OCI-LY7 (cell line): ENCODE measurements at regions not wholly inside any gene's neighbourhood (a gene's known extent, or its start where the extent isn't known, plus 50 kb on each side); places are given as distances from the start of the nearest gene placed in this dataset.
A peak's percentile ranks its signal among the peaks of the same experiment; 100 is the strongest.

ENCODE experiments used
- BruUV-seq: library from RNA; stranded (reverse); fragments of 400-500 nt; replicated peaks from 2 replicates; lab custom pipeline; 2021; lab: Mats Ljungman, UMichigan
- CTCF ChIA-PET: fragments of 300-600 bp; sonication (Branson Sonifier 250); formaldehyde crosslinking; loops from one replicate; lab custom pipeline; 2022; ENCODE audit warnings: antibody characterized with exemption; ENCODE audit not compliant: unreplicated experiment; lab: Charles Lee
- POLR2A ChIA-PET: fragments of 300-600 bp; sonication (Branson Sonifier 250); formaldehyde crosslinking; loops from one replicate; lab custom pipeline; 2022; ENCODE audit warnings: antibody characterized with exemption; lab: Charles Lee
- DNase-seq: peaks from one replicate; pipeline ENCODE4 v3.0.0-alpha.2; 2015; ENCODE audit warnings: low spot score
- H2AFZ ChIP-seq: fragments of 200-600 bp; sonication (generic), shearing (Covaris generic); 2 replicates; pipeline ENCODE4 v1.6.1; 2014; ENCODE audit warnings: mild to moderate bottlenecking, antibody characterized with exemption, low read length, moderate library complexity
- H3K27ac ChIP-seq: fragments of 200-600 bp; sonication (generic); 2 replicates; pipeline ENCODE4 v1.5.1; 2014; ENCODE audit warnings: mixed run types, low read depth, mild to moderate bottlenecking, moderate library complexity, low read length, inconsistent platforms; ENCODE audit not compliant: poor library complexity, severe bottlenecking
- H3K36me3 ChIP-seq: fragments of 200-600 bp; sonication (generic); 2 replicates; pipeline ENCODE4 v1.6.1; 2014; ENCODE audit warnings: mild to moderate bottlenecking, antibody characterized with exemption, low read length, moderate library complexity, mixed read lengths; ENCODE audit not compliant: insufficient read depth
- H3K4me1 ChIP-seq: fragments of 200-600 bp; sonication (generic); 2 replicates; pipeline ENCODE4 v1.5.1; 2014; ENCODE audit warnings: mild to moderate bottlenecking, low read length; ENCODE audit not compliant: insufficient read depth, poor library complexity, severe bottlenecking
- H3K4me2 ChIP-seq: fragments of 200-600 bp; sonication (generic); 2 replicates; pipeline ENCODE4 v1.6.1; 2014; ENCODE audit warnings: mild to moderate bottlenecking, low read length
- H3K4me3 ChIP-seq: fragments of 200-600 bp; sonication (generic); 2 replicates; pipeline ENCODE4 v1.5.1; 2014; ENCODE audit warnings: mild to moderate bottlenecking, low read depth, low read length; ENCODE audit not compliant: poor library complexity, severe bottlenecking
- H3K79me2 ChIP-seq: fragments of 200-600 bp; sonication (generic); 2 replicates; pipeline ENCODE4 v1.6.1; 2016; ENCODE audit warnings: low read depth, mild to moderate bottlenecking, low read length, moderate library complexity, mixed read lengths; ENCODE audit not compliant: insufficient read depth
- H3K9me2 ChIP-seq: fragments of 200-600 bp; sonication (generic); 2 replicates; pipeline ENCODE4 v1.6.1; 2016; ENCODE audit warnings: mild to moderate bottlenecking, low read length, mixed read lengths; ENCODE audit not compliant: insufficient read depth
- H3K9me3 ChIP-seq: fragments of 200-600 bp; sonication (generic); 2 replicates; pipeline ENCODE4 v1.6.1; 2014; ENCODE audit warnings: mild to moderate bottlenecking, mixed run types, low read length, mixed read lengths
- H4K20me1 ChIP-seq: fragments of 200-600 bp; sonication (generic); 2 replicates; pipeline ENCODE4 v1.6.1; 2014; ENCODE audit warnings: mild to moderate bottlenecking, antibody characterized with exemption, low read length, moderate library complexity, mixed read lengths; ENCODE audit not compliant: insufficient read depth
- EZH2phosphoT487 ChIP-seq: fragments of 200-600 bp; sonication (generic); IDR thresholded peaks from 2 replicates; pipeline ENCODE4 v1.6.1; 2018; ENCODE audit warnings: low read depth, borderline replicate concordance, mild to moderate bottlenecking, mixed run types, antibody characterized with exemption, low read length, moderate library complexity, mixed read lengths
- intact Hi-C: fragments of 100-400 bp; cut with micrococcal nuclease; formaldehyde crosslinking; loops from one replicate; pipeline ENCODE4 v1.10.0; 2022; ENCODE audit not compliant: unreplicated experiment
- TF ChIP-seq, protein P1 (sequence below): fragments of 200-600 bp; sonication (generic); conservative IDR thresholded peaks from 2 replicates; pipeline ENCODE4 v1.5.1; 2014; ENCODE audit warnings: mild to moderate bottlenecking, antibody characterized with exemption, low read length, moderate library complexity, mixed read lengths

- Histone ChIP-seq H3K4me2 (no peak overlapping the region), H2AFZ (no peak overlapping the region), H3K4me3 (no peak overlapping the region), H3K36me3 (peaks cover 3% of the 10 kb centered on the region; the same call in 1 of the 2 replicates), H3K27ac (no peak overlapping the region), H3K9me3 (peaks cover 1% of the 10 kb centered on the region; the same call in 1 of the 2 replicates), H4K20me1 (no peaks in the 10 kb centered on the region), H3K9me2 (no peaks in the 10 kb centered on the region), H3K79me2 (no peaks in the 10 kb centered on the region), H3K4me1 (peaks cover 12% of the 10 kb centered on the region)
- DNase-seq = no peak
- intact Hi-C loops = no loop called here
- CTCF ChIA-PET = no interaction called here
- POLR2A ChIA-PET = no interaction called here
- no peak for TF ChIP-seq EZH2phosphoT487
- no TSS peak for BruUV-seq
Measured at GRCh38 chr2:7829241-7829640, 852.6 kb upstream of the ID2 start.

DNA sequence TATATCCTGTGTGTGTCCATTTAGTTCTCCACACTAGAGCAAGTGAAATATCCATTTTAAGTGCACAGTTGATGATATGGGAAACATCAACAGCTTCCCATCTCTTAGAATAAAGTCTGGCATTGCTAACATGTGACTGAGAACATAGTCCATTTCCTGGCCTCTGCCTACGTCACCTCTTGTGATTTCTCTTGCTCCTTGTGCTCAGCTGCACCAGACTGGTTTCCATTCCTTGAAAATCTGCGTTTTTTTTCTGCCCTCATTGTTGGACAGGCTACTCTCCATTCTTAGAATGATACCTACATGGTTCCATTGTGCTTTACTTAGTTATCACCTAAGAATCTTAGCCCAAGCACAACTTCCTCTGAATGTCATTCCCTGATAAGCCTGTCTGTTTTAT lies 851.2 kb upstream of the ID2 start:
- Histone ChIP-seq H4K20me1 (no peaks in the 10 kb centered on the region), H3K4me3 (no peak overlapping the region), H3K79me2 (no peaks in the 10 kb centered on the region), H3K27ac (no peak overlapping the region), H3K4me2 (no peak overlapping the region), H3K9me2 (no peaks in the 10 kb centered on the region), H2AFZ (no peak overlapping the region), H3K4me1 (peaks cover 26% of the 10 kb centered on the region), H3K36me3 (peaks cover 6% of the 10 kb centered on the region; the same call in 1 of the 2 replicates), H3K9me3 (peaks cover 7% of the 10 kb centered on the region; the same call in 1 of the 2 replicates)
- no peak for DNase-seq
- CTCF ChIA-PET = no interaction called here
- TF ChIP-seq EZH2phosphoT487 = no peak
- TF ChIP-seq, protein P1, sequence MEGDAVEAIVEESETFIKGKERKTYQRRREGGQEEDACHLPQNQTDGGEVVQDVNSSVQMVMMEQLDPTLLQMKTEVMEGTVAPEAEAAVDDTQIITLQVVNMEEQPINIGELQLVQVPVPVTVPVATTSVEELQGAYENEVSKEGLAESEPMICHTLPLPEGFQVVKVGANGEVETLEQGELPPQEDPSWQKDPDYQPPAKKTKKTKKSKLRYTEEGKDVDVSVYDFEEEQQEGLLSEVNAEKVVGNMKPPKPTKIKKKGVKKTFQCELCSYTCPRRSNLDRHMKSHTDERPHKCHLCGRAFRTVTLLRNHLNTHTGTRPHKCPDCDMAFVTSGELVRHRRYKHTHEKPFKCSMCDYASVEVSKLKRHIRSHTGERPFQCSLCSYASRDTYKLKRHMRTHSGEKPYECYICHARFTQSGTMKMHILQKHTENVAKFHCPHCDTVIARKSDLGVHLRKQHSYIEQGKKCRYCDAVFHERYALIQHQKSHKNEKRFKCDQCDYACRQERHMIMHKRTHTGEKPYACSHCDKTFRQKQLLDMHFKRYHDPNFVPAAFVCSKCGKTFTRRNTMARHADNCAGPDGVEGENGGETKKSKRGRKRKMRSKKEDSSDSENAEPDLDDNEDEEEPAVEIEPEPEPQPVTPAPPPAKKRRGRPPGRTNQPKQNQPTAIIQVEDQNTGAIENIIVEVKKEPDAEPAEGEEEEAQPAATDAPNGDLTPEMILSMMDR = no peak
- POLR2A ChIA-PET = interaction anchor here (0.6 to 1.1 kb wide), 3 partner anchors 21 to 1003 kb away, joined by 3 read pairs; no protein-coding TSS in a partner anchor
- no TSS peak for BruUV-seq
- intact Hi-C loops = no loop called here

- Histone ChIP-seq H3K4me1 (peaks cover 46% of the 10 kb centered on the region), H3K4me2 (peak overlapping the region; percentile 59), H3K36me3 (peaks cover 6% of the 10 kb centered on the region; the same call in 1 of the 2 replicates), H2AFZ (peak overlapping the region; percentile 77), H3K9me2 (no peaks in the 10 kb centered on the region), H3K4me3 (peak overlapping the region; percentile 38), H3K79me2 (no peaks in the 10 kb centered on the region), H4K20me1 (no peaks in the 10 kb centered on the region), H3K27ac (peak overlapping the region; percentile 94), H3K9me3 (peaks cover 8% of the 10 kb centered on the region; the same call in 1 of the 2 replicates)
- no TSS peak for BruUV-seq
- peak; percentile 58 for DNase-seq
- TF ChIP-seq, protein P1 = no peak
- TF ChIP-seq EZH2phosphoT487 = no peak
- intact Hi-C loops = loop anchor here (5.0 kb wide), 2 partner anchors 268 to 852 kb away; no protein-coding TSS in a partner anchor
- ChIA-PET CTCF (interaction anchor here (0.6 kb wide), 1 partner anchor 27 kb away, joined by 3 read pairs; no protein-coding TSS in a partner anchor), POLR2A (interaction anchor here (1.0 to 1.2 kb wide), 2 partner anchors 240 to 401 kb away, joined by 3 read pairs; no protein-coding TSS in a partner anchor)
Measured at GRCh38 chr2:7835151-7835550, 846.7 kb upstream of the ID2 start.
